ENCODE measurements at regions not wholly inside any gene's neighbourhood (a gene's known extent, or its start where the extent isn't known, plus 50 kb on each side); places are given as distances from the start of the nearest gene placed in this dataset.

GRCh38 chr2:239826786-239827522 is 198.2 kb downstream of the NDUFA10 start:
- no peak for DNase-seq
- Histone ChIP-seq H3K4me1 (ENCODE audit: insufficient read depth, low read length) (no peaks in the 10 kb centered on the region), H3K27me3 (ENCODE audit: control insufficient read depth in 1 of 2, insufficient read depth in 2 of 2, low read length in 2 of 2) (no peaks in the 10 kb centered on the region), H3K36me3 (ENCODE audit: insufficient read depth, low read length) (no peaks in the 10 kb centered on the region), H3K4me3 (ENCODE audit: low read length) (no peak overlapping the region), H3K27ac (ENCODE audit: low read depth in 1 of 2, low read length in 2 of 2) (no peak overlapping the region), H3K9me3 (ENCODE audit: control insufficient read depth in 1 of 2, insufficient read depth in 1 of 2, low read length in 2 of 2) (no peaks in the 10 kb centered on the region)
- TF ChIP-seq, protein P1, sequence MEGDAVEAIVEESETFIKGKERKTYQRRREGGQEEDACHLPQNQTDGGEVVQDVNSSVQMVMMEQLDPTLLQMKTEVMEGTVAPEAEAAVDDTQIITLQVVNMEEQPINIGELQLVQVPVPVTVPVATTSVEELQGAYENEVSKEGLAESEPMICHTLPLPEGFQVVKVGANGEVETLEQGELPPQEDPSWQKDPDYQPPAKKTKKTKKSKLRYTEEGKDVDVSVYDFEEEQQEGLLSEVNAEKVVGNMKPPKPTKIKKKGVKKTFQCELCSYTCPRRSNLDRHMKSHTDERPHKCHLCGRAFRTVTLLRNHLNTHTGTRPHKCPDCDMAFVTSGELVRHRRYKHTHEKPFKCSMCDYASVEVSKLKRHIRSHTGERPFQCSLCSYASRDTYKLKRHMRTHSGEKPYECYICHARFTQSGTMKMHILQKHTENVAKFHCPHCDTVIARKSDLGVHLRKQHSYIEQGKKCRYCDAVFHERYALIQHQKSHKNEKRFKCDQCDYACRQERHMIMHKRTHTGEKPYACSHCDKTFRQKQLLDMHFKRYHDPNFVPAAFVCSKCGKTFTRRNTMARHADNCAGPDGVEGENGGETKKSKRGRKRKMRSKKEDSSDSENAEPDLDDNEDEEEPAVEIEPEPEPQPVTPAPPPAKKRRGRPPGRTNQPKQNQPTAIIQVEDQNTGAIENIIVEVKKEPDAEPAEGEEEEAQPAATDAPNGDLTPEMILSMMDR (IDR thresholded peaks at IDR 0.05) = no peak
- no peaks in the 10 kb centered on the region for H3K27me3 Mint-ChIP-seq
- no peak overlapping the region for H3K4me3 Mint-ChIP-seq
- H3K27ac Mint-ChIP-seq = no peak overlapping the region
- H3K4me1 Mint-ChIP-seq (ENCODE audit: low read depth) = no peaks in the 10 kb centered on the region
- no peaks in the 10 kb centered on the region for H3K36me3 Mint-ChIP-seq (ENCODE audit: low read depth)
- ChIA-PET CTCF (no interaction called here), POLR2A (no interaction called here)
- intact Hi-C loops (cut with DNase I, micrococcal nuclease) = no loop called here
- no peaks in the 10 kb centered on the region for H3K9me3 Mint-ChIP-seq
- ATAC-seq (ENCODE audit: poor library complexity) = no peak

DNA sequence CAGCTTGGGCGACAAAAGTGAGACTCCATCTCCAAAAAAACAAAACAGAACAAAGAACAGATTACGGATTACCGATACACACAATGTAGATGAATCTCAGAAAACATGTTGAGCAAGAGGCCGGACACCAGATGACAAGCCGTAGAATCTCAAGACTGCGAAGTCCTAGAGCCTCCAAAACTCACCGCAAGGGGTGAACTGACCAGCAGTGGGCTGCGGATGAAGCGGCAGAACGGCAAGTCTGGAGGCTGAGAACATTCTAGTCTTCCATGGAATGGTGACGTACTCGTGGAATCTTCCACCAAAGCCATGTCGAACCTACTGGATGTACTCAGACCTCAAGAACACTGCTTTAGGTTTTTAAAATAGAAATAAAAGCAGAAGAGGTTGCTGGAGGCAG is 198.8 kb downstream of the NDUFA10 start:
- Histone ChIP-seq H3K36me3 (ENCODE audit: insufficient read depth, low read length) (no peaks in the 10 kb centered on the region), H3K27me3 (ENCODE audit: control insufficient read depth in 1 of 2, insufficient read depth in 2 of 2, low read length in 2 of 2) (no peaks in the 10 kb centered on the region), H3K9me3 (ENCODE audit: control insufficient read depth in 1 of 2, insufficient read depth in 1 of 2, low read length in 2 of 2) (no peaks in the 10 kb centered on the region), H3K4me1 (ENCODE audit: insufficient read depth, low read length) (no peaks in the 10 kb centered on the region), H3K4me3 (ENCODE audit: low read length) (no peak overlapping the region), H3K27ac (ENCODE audit: low read depth in 1 of 2, low read length in 2 of 2) (no peak overlapping the region)
- intact Hi-C loops (cut with DNase I, micrococcal nuclease) = no loop called here
- Mint-ChIP-seq H3K9me3 (no peaks in the 10 kb centered on the region), H3K36me3 (ENCODE audit: low read depth) (no peaks in the 10 kb centered on the region), H3K27ac (no peak overlapping the region), H3K4me3 (no peak overlapping the region), H3K27me3 (no peaks in the 10 kb centered on the region), H3K4me1 (ENCODE audit: low read depth) (no peaks in the 10 kb centered on the region)
- CTCF ChIA-PET = no interaction called here
- DNase-seq = no peak
- POLR2A ChIA-PET = no interaction called here
- no peak for ATAC-seq (ENCODE audit: poor library complexity)
- TF ChIP-seq, protein P1 (IDR thresholded peaks at IDR 0.05) = no peak

DNA sequence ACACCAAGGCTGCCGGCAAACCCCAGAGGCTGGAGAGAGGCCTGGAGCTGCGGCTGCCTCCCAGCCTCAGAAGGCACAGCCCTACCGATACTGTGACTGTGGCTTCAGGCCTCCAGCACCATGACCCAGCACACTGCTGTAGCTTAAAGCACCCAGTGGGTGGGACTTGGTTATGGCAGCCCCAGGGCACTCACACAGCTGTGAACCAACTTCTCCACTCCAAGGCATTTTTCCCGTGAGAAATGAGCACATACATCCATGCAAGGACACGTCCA is 199.5 kb downstream of the NDUFA10 start:
- H3K36me3 ChIP-seq (ENCODE audit: insufficient read depth, low read length) = no peaks in the 10 kb centered on the region
- TF ChIP-seq, protein P1 (IDR thresholded peaks at IDR 0.05) = no peak
- H3K27me3 ChIP-seq (ENCODE audit: control insufficient read depth in 1 of 2, insufficient read depth in 2 of 2, low read length in 2 of 2) = no peaks in the 10 kb centered on the region
- POLR2A ChIA-PET = no interaction called here
- CTCF ChIA-PET = no interaction called here
- H3K4me1 ChIP-seq (ENCODE audit: insufficient read depth, low read length) = no peaks in the 10 kb centered on the region
- H3K27me3 Mint-ChIP-seq = no peaks in the 10 kb centered on the region
- no peak overlapping the region for H3K27ac ChIP-seq (ENCODE audit: low read depth in 1 of 2, low read length in 2 of 2)
- no peak overlapping the region for H3K4me3 ChIP-seq (ENCODE audit: low read length)
- no peaks in the 10 kb centered on the region for H3K9me3 Mint-ChIP-seq
- H3K4me1 Mint-ChIP-seq (ENCODE audit: low read depth) = no peaks in the 10 kb centered on the region
- H3K4me3 Mint-ChIP-seq = no peak overlapping the region
- intact Hi-C loops (cut with DNase I, micrococcal nuclease) = no loop called here
- ATAC-seq (ENCODE audit: poor library complexity) (no peak), DNase-seq (no peak)
- H3K27ac Mint-ChIP-seq = no peak overlapping the region
- no peaks in the 10 kb centered on the region for H3K36me3 Mint-ChIP-seq (ENCODE audit: low read depth)
- H3K9me3 ChIP-seq (ENCODE audit: control insufficient read depth in 1 of 2, insufficient read depth in 1 of 2, low read length in 2 of 2) = no peaks in the 10 kb centered on the region
